Activated T-cell treated with anti-CD3 and anti-CD28 coated beads, Interleukin-2, amount 50 U/mL, for 24 hours (primary cell): ENCODE measurements at regions not wholly inside any gene's neighbourhood (a gene's known extent, or its start where the extent isn't known, plus 50 kb on each side); places are given as distances from the start of the nearest gene placed in this dataset.
"Not testable (repeated sequence)": the region's sequence is repeated elsewhere in the genome, so short reads cannot be mapped to it uniquely, and the experiment has no call there.

Experiments
- DNase-seq: peaks from one replicate; pipeline ENCODE4 v3.0.0-alpha.2; 2020
- H3K27ac Mint-ChIP-seq: 2 replicates; pipeline ENCODE4 v1.8.0; 2020; ENCODE audit warnings: mild to moderate bottlenecking, mixed read lengths
- H3K27me3 Mint-ChIP-seq: 2 replicates; pipeline ENCODE4 v1.8.0; 2020; ENCODE audit warnings: mixed read lengths
- H3K36me3 Mint-ChIP-seq: 2 replicates; pipeline ENCODE4 v1.8.0; 2020; ENCODE audit warnings: low read depth, mixed read lengths
- H3K4me1 Mint-ChIP-seq: 2 replicates; pipeline ENCODE4 v1.8.0; 2020; ENCODE audit warnings: low read depth, mixed read lengths
- H3K4me3 Mint-ChIP-seq: 2 replicates; pipeline ENCODE4 v1.8.0; 2020; ENCODE audit warnings: mild to moderate bottlenecking, moderate library complexity, mixed read lengths
- H3K9me3 Mint-ChIP-seq: 2 replicates; pipeline ENCODE4 v1.8.0; 2020; ENCODE audit warnings: mixed read lengths

GRCh38 chr7:94300176-94300835, 94.4 kb upstream of the COL1A2 start:
- peaks cover 8% of the 10 kb centered on the region for H3K27me3 Mint-ChIP-seq

GRCh38 chr7:94301024-94301586, 93.6 kb upstream of the COL1A2 start:
- no peak for DNase-seq
- Mint-ChIP-seq H3K9me3 (no peaks in the 10 kb centered on the region), H3K36me3 (no peaks in the 10 kb centered on the region), H3K4me1 (no peaks in the 10 kb centered on the region), H3K27ac (no peak overlapping the region), H3K4me3 (no peak overlapping the region), H3K27me3 (peaks cover 8% of the 10 kb centered on the region)

More at GRCh38 chr7:94300176-94300835, 94.4 kb upstream of the COL1A2 start:
- no peaks in the 10 kb centered on the region for H3K9me3 Mint-ChIP-seq
- H3K4me3 Mint-ChIP-seq = no peak overlapping the region
- H3K27ac Mint-ChIP-seq = no peak overlapping the region
- H3K36me3 Mint-ChIP-seq = no peaks in the 10 kb centered on the region
- H3K4me1 Mint-ChIP-seq = no peaks in the 10 kb centered on the region
- DNase-seq = no peak

GRCh38 chr7:94303118-94303517, 91.6 kb upstream of the COL1A2 start:
- DNase-seq = no peak
- Mint-ChIP-seq H3K36me3 (no peaks in the 10 kb centered on the region), H3K4me3 (no peak overlapping the region), H3K9me3 (no peaks in the 10 kb centered on the region), H3K27ac (no peak overlapping the region), H3K27me3 (peaks cover 2% of the 10 kb centered on the region), H3K4me1 (no peaks in the 10 kb centered on the region)

- DNase-seq = no peak
- H3K27me3 Mint-ChIP-seq = no peaks in the 10 kb centered on the region
- H3K9me3 Mint-ChIP-seq = no peaks in the 10 kb centered on the region
- H3K27ac Mint-ChIP-seq = no peak overlapping the region
- no peaks in the 10 kb centered on the region for H3K36me3 Mint-ChIP-seq
- no peaks in the 10 kb centered on the region for H3K4me1 Mint-ChIP-seq
- H3K4me3 Mint-ChIP-seq = no peak overlapping the region
Observed at GRCh38 chr7:94303695-94304094, 91.0 kb upstream of the COL1A2 start.

GRCh38 chr7:94304878-94305277, 89.8 kb upstream of the COL1A2 start:
- no peaks in the 10 kb centered on the region for H3K36me3 Mint-ChIP-seq
- no peak for DNase-seq
- no peak overlapping the region for H3K27ac Mint-ChIP-seq
- H3K4me3 Mint-ChIP-seq = no peak overlapping the region
- no peaks in the 10 kb centered on the region for H3K27me3 Mint-ChIP-seq
- H3K9me3 Mint-ChIP-seq = no peaks in the 10 kb centered on the region
- H3K4me1 Mint-ChIP-seq = no peaks in the 10 kb centered on the region

DNA sequence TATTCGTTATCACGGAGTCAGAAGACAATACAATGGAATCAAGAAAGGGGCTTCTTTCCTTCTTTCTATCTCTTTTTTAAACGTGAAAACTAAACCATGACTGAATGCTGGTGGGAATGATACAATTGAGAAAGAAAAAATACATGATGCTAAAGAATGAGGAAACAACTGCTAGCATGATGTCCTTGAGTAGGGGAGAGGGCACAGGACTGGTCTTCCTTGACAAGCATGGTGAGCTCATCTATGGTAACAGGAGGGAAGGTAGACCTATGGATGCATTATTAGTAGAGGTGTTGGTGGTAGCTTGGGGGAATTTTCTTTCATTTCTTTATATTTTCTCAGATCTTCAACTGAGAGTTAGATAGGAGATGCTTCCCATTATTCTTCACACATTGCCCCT, 88.9 kb upstream of the COL1A2 start:
- Mint-ChIP-seq H3K4me3 (no peak overlapping the region), H3K4me1 (no peaks in the 10 kb centered on the region), H3K27me3 (no peaks in the 10 kb centered on the region), H3K36me3 (no peaks in the 10 kb centered on the region), H3K9me3 (no peaks in the 10 kb centered on the region), H3K27ac (no peak overlapping the region)
- DNase-seq = no peak

- Mint-ChIP-seq H3K4me3 (no peak overlapping the region), H3K27ac (no peak overlapping the region), H3K4me1 (no peaks in the 10 kb centered on the region), H3K27me3 (no peaks in the 10 kb centered on the region), H3K36me3 (no peaks in the 10 kb centered on the region), H3K9me3 (no peaks in the 10 kb centered on the region)
- DNase-seq = no peak
Observed at GRCh38 chr7:94307399-94308048, 87.2 kb upstream of the COL1A2 start.

DNA sequence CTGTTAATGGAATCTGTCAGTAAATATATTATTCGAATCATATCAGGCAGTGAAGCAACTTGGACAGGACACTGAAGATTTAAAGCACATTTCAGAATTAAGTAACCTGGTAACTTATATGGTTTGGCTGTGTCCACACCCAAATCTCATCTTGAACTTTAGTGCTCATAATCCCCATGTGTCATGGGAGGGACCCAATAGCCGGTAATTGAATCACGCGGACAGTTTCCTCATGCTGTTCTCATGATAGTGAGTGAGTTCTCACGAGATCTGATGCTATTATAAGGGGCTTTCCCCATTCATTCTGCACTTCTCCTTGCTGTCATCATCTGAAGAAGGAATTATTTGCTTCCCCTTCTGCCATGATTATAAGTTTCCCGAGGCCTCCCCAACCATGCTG, 83.2 kb upstream of the COL1A2 start:
- Mint-ChIP-seq H3K9me3 (no peaks in the 10 kb centered on the region), H3K27me3 (no peaks in the 10 kb centered on the region)

GRCh38 chr7:94313926-94314325, 80.8 kb upstream of the COL1A2 start:
- DNase-seq = no peak
- Mint-ChIP-seq H3K9me3 (no peaks in the 10 kb centered on the region), H3K27ac (no peak overlapping the region)

More for the DNA sequence above, 83.2 kb upstream of the COL1A2 start:
- no peak for DNase-seq
- Mint-ChIP-seq H3K4me1 (no peaks in the 10 kb centered on the region), H3K4me3 (no peak overlapping the region), H3K36me3 (no peaks in the 10 kb centered on the region), H3K27ac (no peak overlapping the region)

DNA sequence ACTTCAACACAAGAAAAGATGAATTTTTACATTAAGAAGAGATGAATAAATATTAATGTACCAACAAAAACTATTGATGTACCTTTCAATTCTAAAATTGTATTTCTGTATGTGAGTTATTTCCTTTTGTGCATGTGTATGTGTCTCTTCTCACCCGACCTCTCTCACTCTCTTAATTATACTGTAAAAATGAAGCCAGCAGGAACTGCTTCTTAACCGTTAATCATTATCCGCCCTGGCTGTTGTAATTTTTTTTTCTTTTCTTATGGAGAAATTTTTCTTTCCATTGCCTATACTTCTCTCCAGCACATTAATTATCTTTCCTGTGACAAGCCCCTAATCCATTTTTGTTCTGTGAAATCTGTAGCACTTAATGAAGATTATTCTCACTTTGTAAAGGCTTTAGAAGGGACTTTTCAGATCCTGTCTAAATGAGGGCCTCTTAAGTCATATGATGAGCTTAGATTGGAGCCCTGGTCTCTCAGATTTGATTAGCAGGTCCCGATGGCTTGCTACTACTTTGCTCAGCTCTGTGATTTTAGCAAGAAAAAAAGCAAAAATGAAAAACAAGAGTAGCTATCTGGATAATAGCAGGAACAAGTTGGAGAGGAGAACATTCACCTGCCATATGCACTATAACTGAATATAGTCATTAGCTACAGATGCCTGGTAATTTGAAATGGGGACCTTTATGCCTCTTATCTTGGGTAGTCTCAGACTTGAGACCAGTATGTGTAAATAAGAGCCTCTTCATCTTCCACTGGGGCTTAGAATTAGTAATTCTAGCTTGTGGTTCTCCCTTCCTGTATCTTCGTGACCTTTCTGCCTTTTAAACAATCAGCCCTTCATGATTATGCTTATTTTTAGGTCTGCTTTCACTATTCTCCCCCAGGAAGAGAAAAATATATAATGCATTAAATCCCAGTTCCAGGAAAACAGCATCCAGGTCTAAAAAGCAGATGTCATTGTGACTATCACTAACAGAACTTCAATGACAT, 80.0 kb upstream of the COL1A2 start:
- DNase-seq = no peak
- H3K4me3 Mint-ChIP-seq = no peak overlapping the region
- H3K9me3 Mint-ChIP-seq = peaks cover 2% of the 10 kb centered on the region
- H3K27ac Mint-ChIP-seq = no peak overlapping the region
- H3K27me3 Mint-ChIP-seq = no peaks in the 10 kb centered on the region
- no peaks in the 10 kb centered on the region for H3K36me3 Mint-ChIP-seq
- H3K4me1 Mint-ChIP-seq = no peaks in the 10 kb centered on the region

More at GRCh38 chr7:94313926-94314325, 80.8 kb upstream of the COL1A2 start:
- Mint-ChIP-seq H3K36me3 (no peaks in the 10 kb centered on the region), H3K4me1 (no peaks in the 10 kb centered on the region), H3K4me3 (no peak overlapping the region), H3K27me3 (no peaks in the 10 kb centered on the region)

DNA sequence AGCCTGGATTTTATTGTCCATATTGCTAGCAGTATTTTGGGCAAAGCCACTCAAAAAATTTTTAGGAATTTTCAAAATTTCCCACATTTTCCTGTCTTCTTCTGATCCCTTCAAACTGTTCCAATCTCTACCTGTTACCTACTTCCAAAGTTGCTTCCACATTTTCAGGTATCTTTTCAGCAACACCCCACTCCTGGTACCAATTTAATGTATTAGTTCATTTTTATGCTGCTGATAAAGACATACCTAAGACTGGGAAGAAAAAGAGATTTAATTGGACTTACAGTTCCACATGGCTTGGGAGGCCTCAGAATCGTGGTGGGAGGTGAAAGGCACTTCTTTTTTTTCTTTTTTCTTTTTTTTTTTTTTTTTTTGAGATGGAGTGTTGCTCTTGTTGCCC, 73.6 kb upstream of the COL1A2 start:
- H3K27me3 Mint-ChIP-seq, DNase-seq, H3K36me3 Mint-ChIP-seq, H3K27ac Mint-ChIP-seq, H3K4me3 Mint-ChIP-seq, H3K4me1 Mint-ChIP-seq: not testable (repeated sequence)
- peaks cover 18% of the 10 kb centered on the region for H3K9me3 Mint-ChIP-seq

DNA sequence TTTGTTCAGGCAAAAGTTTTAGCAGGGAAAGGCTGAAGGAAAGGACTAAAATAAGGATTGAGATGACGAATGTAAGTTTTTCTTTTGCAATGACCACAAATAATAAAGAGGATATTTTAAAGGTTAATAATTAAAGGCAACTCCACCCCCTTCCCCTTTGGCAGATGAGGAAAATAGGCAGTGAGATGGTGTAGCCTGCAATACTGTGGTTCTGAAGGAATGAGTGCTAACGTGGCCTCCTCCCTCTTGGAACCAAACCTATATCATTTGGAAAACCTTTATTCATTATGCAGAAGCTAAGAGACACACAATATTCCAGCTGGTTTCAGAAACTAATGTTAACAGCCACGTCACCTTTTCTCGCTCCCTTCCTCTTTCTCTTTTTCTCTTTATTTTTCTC, 70.9 kb upstream of the COL1A2 start:
- Mint-ChIP-seq H3K27ac (no peak overlapping the region), H3K4me3 (no peak overlapping the region), H3K4me1 (no peaks in the 10 kb centered on the region), H3K9me3 (peaks cover 18% of the 10 kb centered on the region), H3K27me3 (no peaks in the 10 kb centered on the region), H3K36me3 (no peaks in the 10 kb centered on the region)
- no peak for DNase-seq

DNA sequence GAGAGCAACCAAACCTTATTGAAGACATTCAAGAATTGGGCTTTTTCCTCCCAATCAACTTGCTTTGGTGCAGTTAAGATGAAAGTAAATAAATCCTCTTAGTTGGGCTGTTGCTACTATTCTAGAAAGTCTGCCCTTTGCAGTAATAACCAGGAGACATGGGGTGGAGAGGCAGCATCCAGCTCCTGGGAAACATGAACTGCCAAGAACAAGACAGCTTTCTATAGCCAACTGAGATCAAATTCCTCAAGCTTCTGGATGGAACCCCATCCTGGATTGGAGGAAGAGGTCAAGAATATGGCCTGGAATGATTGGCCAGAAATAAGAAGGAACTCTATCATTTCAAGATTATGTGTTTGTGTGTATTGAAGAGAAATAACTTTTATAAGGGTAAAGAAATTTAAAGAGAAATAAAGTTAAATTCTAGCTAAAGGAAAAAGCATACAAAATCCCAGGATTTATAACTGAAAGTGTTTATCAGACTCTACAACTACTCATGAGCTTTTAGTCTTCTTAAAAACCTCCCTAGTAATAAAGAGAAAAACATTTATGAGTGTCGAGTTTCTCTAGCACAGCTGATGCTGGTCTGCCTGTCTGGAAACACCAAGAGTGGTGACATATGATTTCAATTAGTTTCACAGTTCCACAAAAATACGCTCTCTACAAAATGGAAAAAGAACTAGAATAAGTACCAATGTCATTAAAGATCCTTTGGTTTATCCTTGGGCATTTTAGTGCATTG, 70.1 kb upstream of the COL1A2 start:
- Mint-ChIP-seq H3K4me3 (no peak overlapping the region), H3K4me1 (no peaks in the 10 kb centered on the region)

DNA sequence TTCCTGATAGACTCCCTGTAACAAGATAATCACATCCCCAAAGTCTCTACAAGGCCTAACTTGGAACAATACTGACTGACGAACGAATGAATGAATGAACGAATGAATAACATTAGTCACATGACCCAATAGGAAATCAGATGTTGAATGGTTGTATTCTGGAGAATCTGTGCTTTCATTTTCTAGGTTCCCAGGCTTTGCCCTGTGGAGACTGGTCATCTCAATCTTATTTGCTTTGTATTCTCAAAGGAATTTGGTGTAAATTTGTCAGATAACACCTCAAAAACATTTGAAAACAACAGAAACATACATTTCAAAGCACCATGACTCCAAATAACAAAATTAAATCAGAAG, 69.6 kb upstream of the COL1A2 start:
- Mint-ChIP-seq H3K9me3 (peaks cover 15% of the 10 kb centered on the region), H3K4me3 (no peak overlapping the region), H3K27ac (no peak overlapping the region), H3K4me1 (no peaks in the 10 kb centered on the region), H3K36me3 (no peaks in the 10 kb centered on the region), H3K27me3 (no peaks in the 10 kb centered on the region)
- no peak for DNase-seq

More for the DNA sequence above, 70.1 kb upstream of the COL1A2 start:
- no peaks in the 10 kb centered on the region for H3K27me3 Mint-ChIP-seq
- DNase-seq = no peak
- H3K36me3 Mint-ChIP-seq = no peaks in the 10 kb centered on the region
- H3K9me3 Mint-ChIP-seq = peaks cover 17% of the 10 kb centered on the region
- H3K27ac Mint-ChIP-seq = no peak overlapping the region
